ENCODE measurements at regions not wholly inside any gene's neighbourhood (a gene's known extent, or its start where the extent isn't known, plus 50 kb on each side); places are given as distances from the start of the nearest gene placed in this dataset.

GRCh38 chr18:8976606-8977005, 125.9 kb upstream of the NDUFV2 start:
- TF ChIP-seq POLR2A (IDR thresholded peaks at IDR 0.05), result no peak
- TF ChIP-seq, protein P1, sequence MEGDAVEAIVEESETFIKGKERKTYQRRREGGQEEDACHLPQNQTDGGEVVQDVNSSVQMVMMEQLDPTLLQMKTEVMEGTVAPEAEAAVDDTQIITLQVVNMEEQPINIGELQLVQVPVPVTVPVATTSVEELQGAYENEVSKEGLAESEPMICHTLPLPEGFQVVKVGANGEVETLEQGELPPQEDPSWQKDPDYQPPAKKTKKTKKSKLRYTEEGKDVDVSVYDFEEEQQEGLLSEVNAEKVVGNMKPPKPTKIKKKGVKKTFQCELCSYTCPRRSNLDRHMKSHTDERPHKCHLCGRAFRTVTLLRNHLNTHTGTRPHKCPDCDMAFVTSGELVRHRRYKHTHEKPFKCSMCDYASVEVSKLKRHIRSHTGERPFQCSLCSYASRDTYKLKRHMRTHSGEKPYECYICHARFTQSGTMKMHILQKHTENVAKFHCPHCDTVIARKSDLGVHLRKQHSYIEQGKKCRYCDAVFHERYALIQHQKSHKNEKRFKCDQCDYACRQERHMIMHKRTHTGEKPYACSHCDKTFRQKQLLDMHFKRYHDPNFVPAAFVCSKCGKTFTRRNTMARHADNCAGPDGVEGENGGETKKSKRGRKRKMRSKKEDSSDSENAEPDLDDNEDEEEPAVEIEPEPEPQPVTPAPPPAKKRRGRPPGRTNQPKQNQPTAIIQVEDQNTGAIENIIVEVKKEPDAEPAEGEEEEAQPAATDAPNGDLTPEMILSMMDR (IDR thresholded peaks at IDR 0.05), result no peak

All from testis (tissue), 2 donors.